AG04449 (cell line): ENCODE measurements at regions not wholly inside any gene's neighbourhood (a gene's known extent, or its start where the extent isn't known, plus 50 kb on each side); places are given as distances from the start of the nearest gene placed in this dataset.
A peak's percentile ranks its signal among the peaks of the same experiment; 100 is the strongest.
"Not testable (repeated sequence)": the region's sequence is repeated elsewhere in the genome, so short reads cannot be mapped to it uniquely, and the experiment has no call there.

ENCODE experiments used
- CTCF ChIA-PET: fragments of 350-600 bp; formaldehyde crosslinking; extraction: SDS; loops from one replicate; lab custom pipeline; 2021; ENCODE audit warnings: antibody characterized with exemption; lab: Yijun Ruan, JAX
- POLR2A ChIA-PET: fragments of 400-600, 350-600 bp; formaldehyde crosslinking; extraction: SDS; loops from one replicate; lab custom pipeline; 2020; ENCODE audit warnings: antibody characterized with exemption, inconsistent platforms; lab: Yijun Ruan, JAX
- DNase-seq: peaks from one replicate; pipeline ENCODE4 v3.0.0-alpha.2; 2010; ENCODE audit warnings: low read depth, low spot score
- H3K4me3 ChIP-seq: 2 replicates; pipeline ENCODE4 v1.5.1; 2011; ENCODE audit warnings: low read depth, mild to moderate bottlenecking, control low read depth, low read length
- TF ChIP-seq, protein P1 (sequence below): IDR thresholded peaks from one replicate; pipeline ENCODE4 v1.5.1; 2011; ENCODE audit warnings: mild to moderate bottlenecking, moderate library complexity, low read length, control low read depth, inconsistent platforms; ENCODE audit not compliant: insufficient read depth; ENCODE audit errors: missing control alignments

DNA sequence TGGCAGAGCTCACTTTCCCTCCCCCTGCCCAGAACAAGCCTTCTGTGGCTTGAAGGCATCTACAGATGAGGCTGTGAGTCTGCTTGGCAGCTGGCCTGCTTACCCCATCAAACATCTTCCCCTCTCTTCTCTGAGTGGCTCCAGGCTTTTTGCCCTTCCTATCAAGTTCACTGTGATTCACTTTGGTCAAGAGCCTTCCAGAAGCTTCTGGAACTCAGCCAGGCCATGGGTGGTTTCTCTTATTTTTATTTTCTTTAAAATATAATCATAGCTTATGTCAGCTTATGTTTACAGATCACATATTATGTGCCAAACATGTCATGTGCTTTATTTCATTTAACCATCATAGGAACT, 267.0 kb downstream of the SEC61B start:
- TF ChIP-seq, protein P1, sequence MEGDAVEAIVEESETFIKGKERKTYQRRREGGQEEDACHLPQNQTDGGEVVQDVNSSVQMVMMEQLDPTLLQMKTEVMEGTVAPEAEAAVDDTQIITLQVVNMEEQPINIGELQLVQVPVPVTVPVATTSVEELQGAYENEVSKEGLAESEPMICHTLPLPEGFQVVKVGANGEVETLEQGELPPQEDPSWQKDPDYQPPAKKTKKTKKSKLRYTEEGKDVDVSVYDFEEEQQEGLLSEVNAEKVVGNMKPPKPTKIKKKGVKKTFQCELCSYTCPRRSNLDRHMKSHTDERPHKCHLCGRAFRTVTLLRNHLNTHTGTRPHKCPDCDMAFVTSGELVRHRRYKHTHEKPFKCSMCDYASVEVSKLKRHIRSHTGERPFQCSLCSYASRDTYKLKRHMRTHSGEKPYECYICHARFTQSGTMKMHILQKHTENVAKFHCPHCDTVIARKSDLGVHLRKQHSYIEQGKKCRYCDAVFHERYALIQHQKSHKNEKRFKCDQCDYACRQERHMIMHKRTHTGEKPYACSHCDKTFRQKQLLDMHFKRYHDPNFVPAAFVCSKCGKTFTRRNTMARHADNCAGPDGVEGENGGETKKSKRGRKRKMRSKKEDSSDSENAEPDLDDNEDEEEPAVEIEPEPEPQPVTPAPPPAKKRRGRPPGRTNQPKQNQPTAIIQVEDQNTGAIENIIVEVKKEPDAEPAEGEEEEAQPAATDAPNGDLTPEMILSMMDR = no peak
- POLR2A ChIA-PET = no interaction called here
- CTCF ChIA-PET = no interaction called here
- DNase-seq = peak; percentile 36
- H3K4me3 ChIP-seq = no peak overlapping the region

DNA sequence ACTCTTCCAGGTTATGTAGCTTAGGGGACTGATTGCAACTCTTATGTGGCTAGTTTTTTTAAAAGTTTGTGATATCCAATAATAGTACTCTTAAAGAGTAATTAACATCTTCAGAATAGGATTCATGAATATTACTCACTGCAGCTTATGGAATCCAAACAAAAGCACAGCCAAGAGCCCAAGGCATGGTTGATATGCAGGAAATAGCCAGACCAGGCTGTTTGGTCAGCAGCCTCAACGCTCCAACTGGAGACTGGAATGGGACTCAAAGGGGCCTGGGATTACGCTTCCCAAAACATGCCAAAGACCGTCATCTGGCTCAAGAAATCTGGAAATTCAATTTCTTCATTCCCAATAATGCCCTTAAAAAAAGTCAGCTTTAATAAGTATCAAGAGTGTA, 268.6 kb downstream of the SEC61B start:
- DNase-seq = peak; percentile 17
- POLR2A ChIA-PET = no interaction called here
- H3K4me3 ChIP-seq = no peak overlapping the region
- TF ChIP-seq, protein P1 = no peak
- CTCF ChIA-PET = interaction anchor here (1.0 kb wide), 1 partner anchor 86 kb away, joined by 3 read pairs; no protein-coding TSS in a partner anchor

DNA sequence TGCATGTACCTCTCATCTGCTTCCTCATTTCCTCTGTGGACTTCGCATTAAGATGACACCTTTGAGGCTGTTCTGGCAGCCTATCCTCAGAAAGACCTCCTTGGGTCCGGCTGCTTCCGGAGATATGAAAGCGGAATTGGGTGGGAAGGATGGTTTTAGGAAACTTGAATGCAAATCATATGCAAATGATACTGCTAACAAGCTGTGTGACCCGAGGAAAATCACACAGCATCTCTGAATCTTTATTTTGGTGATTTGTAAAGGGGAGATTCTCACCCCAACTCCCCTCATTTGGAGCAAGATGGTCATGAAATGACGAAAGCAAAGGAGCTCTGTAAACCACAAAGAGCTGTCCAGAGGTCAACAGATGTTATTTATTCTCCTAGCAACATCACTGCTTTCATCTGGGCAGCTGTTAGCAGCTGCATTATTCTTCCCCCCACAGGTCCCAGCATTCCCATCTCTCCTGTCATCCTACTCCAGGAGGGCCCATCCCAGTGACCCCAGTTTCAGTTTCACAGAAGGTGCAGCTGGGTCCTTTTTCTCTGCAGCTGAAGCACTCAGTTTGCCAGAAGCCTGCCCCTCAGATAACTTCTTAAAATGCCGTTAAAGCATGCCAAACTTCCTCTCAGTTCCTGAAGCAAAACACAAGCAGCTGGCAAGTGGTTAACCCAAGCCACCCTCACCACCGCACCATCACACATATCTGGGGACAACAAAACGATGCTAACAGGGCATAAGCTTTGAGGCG, 269.5 kb downstream of the SEC61B start:
- POLR2A ChIA-PET = interaction anchor here (0.7 kb wide), 1 partner anchor 440 kb away, joined by 3 read pairs; no protein-coding TSS in a partner anchor
- no peak overlapping the region for H3K4me3 ChIP-seq
- CTCF ChIA-PET = no interaction called here
- TF ChIP-seq, protein P1 = no peak
- no peak for DNase-seq

DNA sequence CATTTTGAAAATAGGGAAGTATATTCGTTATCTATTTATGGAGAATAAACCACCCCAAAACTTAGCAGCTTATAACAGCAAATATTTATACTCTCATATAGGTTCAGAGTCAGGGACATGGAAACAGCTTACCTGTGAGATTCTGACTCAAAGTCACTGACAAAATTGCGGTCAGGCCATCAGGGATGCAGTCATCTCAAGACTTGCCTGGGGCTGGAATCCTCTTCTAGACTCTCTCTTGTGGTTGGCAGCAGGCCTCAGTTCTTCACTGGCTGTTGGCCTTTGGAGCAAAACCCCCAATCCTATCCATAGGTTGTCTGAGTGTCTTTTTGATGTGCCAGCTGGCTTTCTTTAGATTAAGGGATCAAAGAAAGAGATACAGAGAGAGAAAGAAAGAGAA, 275.6 kb downstream of the SEC61B start:
- ChIA-PET POLR2A (no interaction called here), CTCF (no interaction called here)
- no peak overlapping the region for H3K4me3 ChIP-seq
- TF ChIP-seq, protein P1 = no peak
- DNase-seq = no peak

DNA sequence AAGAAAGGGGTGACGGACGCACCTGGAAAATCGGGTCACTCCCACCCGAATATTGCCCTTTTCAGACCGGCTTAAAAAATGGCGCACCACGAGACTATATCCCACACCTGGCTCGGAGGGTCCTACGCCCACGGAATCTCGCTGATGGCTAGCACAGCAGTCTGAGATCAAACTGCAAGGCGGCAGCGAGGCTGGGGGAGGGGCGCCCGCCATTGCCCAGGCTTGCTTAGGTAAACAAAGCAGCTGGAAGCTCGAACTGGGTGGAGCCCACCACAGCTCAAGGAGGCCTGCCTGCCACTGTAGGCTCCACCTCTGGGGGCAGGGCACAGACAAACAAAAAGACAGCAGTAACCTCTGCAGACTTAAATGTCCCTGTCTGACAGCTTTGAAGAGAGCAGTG, 276.9 kb downstream of the SEC61B start:
- POLR2A ChIA-PET, DNase-seq, H3K4me3 ChIP-seq, CTCF ChIA-PET: not testable (repeated sequence)

DNA sequence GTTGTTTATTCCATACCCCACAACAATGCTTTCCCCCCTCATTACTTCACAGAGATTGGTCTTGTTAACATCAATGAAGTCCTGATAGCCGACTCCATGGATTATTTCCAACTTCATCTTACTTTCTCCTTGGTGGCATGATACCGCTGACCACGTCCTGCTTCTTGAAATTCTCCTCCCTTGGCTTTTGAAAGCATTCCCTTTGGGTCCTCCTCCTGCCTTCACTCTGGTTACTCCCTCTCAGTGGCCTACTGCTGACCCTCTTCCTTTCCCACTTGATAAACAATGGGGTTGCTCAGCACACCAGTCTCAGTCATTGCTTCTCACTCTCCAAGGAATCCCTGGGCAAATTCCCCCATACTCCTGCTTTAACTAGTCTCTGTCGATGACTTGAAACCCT, 283.9 kb downstream of the SEC61B start:
- CTCF ChIA-PET = no interaction called here
- POLR2A ChIA-PET = no interaction called here
- TF ChIP-seq, protein P1 = no peak
- H3K4me3 ChIP-seq = no peak overlapping the region
- DNase-seq = no peak
